K562 (cell line): ENCODE measurements at regions not wholly inside any gene's neighbourhood (a gene's known extent, or its start where the extent isn't known, plus 50 kb on each side); places are given as distances from the start of the nearest gene placed in this dataset.

Source experiments
- ATAC-seq: fragments of 200-7000 bp; cut with Tn5 transposase; 3 replicates; pipeline ENCODE4 v1.9.1; 2020; ENCODE audit warnings: moderate library complexity
- BruUV-seq: library from RNA; stranded (reverse); fragments of 400-500 nt; replicated peaks from 2 replicates; lab custom pipeline; 2021; lab: Mats Ljungman, UMichigan
- CTCF ChIA-PET: fragments of 300-600 bp; formaldehyde crosslinking; extraction: SDS; loops from one replicate; lab custom pipeline; 2021; ENCODE audit warnings: low intra/inter-chr PET ratio; lab: Yijun Ruan, JAX
- POLR2A ChIA-PET: fragments of 300-600, 350-650 bp; sonication (Branson Sonifier 250); formaldehyde crosslinking; extraction: SDS; loops from one replicate; lab custom pipeline; 2021; ENCODE audit warnings: antibody characterized with exemption, inconsistent platforms; lab: Yijun Ruan, JAX
- DNase-seq, 4 experiments: peaks; one replicate each; pipeline versions ENCODE4 v3.0.0 to v3.0.0-alpha.2; 2011 to 2018; ENCODE audit warnings: low spot score in 3 of 4, mixed read lengths in 3 of 4; ENCODE audit errors: extremely low read depth in 1 of 4
- FAIRE-seq: peaks from 2 replicates; lab custom pipeline; 2011; peaks lifted over from hg19 to GRCh38; lab: Jason Lieb, UNC
- H2AFZ ChIP-seq: 2 replicates; pipeline ENCODE4 v1.6.0; 2011; ENCODE audit warnings: low read depth, low read length, control low read depth, inconsistent platforms
- H3K27ac ChIP-seq: fragments of 200-600 bp; 3 replicates; pipeline ENCODE4 v1.8.0; 2011; ENCODE audit warnings: low read depth, mild to moderate bottlenecking, control low read depth, inconsistent platforms, low read length, moderate library complexity, mixed read lengths; ENCODE audit errors: extremely low read depth
- H3K27me3 ChIP-seq, 2 experiments: fragments of 300-600 bp in 1 of 2; 2 replicates in 1 of 2; 3 replicates in 1 of 2; pipeline versions ENCODE4 v1.6.0 to v1.8.0; 2011; ENCODE audit warnings: inconsistent platforms in 2 of 2, low read length in 2 of 2, mild to moderate bottlenecking in 1 of 2, mixed read lengths in 1 of 2, moderate library complexity in 1 of 2; ENCODE audit not compliant: control insufficient read depth in 2 of 2, insufficient read depth in 2 of 2
- H3K36me3 ChIP-seq: fragments of 300-600 bp; 3 replicates; pipeline ENCODE4 v1.8.0; 2011; ENCODE audit warnings: mild to moderate bottlenecking, low read length, inconsistent platforms; ENCODE audit not compliant: control insufficient read depth, insufficient read depth
- H3K4me1 ChIP-seq, 2 experiments: fragments of 200-600 bp in 1 of 2; replicated peaks in 1 of 2; 2 replicates in 1 of 2; 3 replicates in 1 of 2; pipeline versions ENCODE4 v1.5.1 to v1.8.0; 2011; ENCODE audit warnings: inconsistent platforms in 2 of 2, low read length in 2 of 2, mild to moderate bottlenecking in 1 of 2, mixed read lengths in 1 of 2, moderate library complexity in 1 of 2; ENCODE audit not compliant: control insufficient read depth in 2 of 2, insufficient read depth in 2 of 2
- H3K4me2 ChIP-seq: 2 replicates; pipeline ENCODE4 v1.6.1; 2011; ENCODE audit warnings: low read length, control low read depth, inconsistent platforms, mixed read lengths; ENCODE audit not compliant: insufficient read depth
- H3K4me3 ChIP-seq: fragments of 200-600 bp; sonication (generic), shearing (Covaris generic); 2 replicates; pipeline ENCODE4 v1.5.1; 2016; ENCODE audit warnings: control low read depth, inconsistent platforms
- H3K79me2 ChIP-seq: fragments of 200-600 bp; 3 replicates; pipeline ENCODE4 v1.8.0; 2011; ENCODE audit warnings: low read length, inconsistent platforms; ENCODE audit not compliant: control insufficient read depth, insufficient read depth
- H3K9ac ChIP-seq, 2 experiments: 2 replicates each; pipeline versions ENCODE4 v1.6.0 to v1.6.1; 2011; ENCODE audit warnings: low read depth in 2 of 2, low read length in 2 of 2, control low read depth in 1 of 2, inconsistent platforms in 1 of 2, mild to moderate bottlenecking in 1 of 2, mixed read lengths in 1 of 2; ENCODE audit not compliant: insufficient read depth in 1 of 2
- H3K9me1 ChIP-seq: one replicate; pipeline ENCODE4 v1.6.0; 2011; ENCODE audit warnings: inconsistent platforms, mild to moderate bottlenecking, low read length, moderate library complexity; ENCODE audit not compliant: control insufficient read depth, insufficient read depth
- H3K9me3 ChIP-seq: replicated peaks from 2 replicates; pipeline ENCODE4 v1.5.1; 2011; ENCODE audit warnings: low read depth, low read length, inconsistent platforms; ENCODE audit not compliant: control insufficient read depth, insufficient read depth
- H4K20me1 ChIP-seq: replicated peaks from 2 replicates; pipeline ENCODE4 v1.6.1; 2011; ENCODE audit warnings: low read length, inconsistent platforms, mixed read lengths; ENCODE audit not compliant: control insufficient read depth, insufficient read depth
- CBX2 ChIP-seq: fragments of 200-600 bp; sonication (generic); IDR thresholded peaks from one replicate; pipeline ENCODE4 v1.6.1; 2012; ENCODE audit warnings: mild to moderate bottlenecking, low read length, inconsistent platforms; ENCODE audit not compliant: insufficient read depth, poor library complexity, severe bottlenecking
- HNRNPK ChIP-seq: fragments of 200-400 bp; formaldehyde crosslinking; IDR thresholded peaks from one replicate; pipeline ENCODE4 v1.6.1; 2018; ENCODE audit warnings: mild to moderate bottlenecking, low read depth, low read length; ENCODE audit not compliant: poor library complexity, severe bottlenecking
- MBD2 ChIP-seq: sonication (generic); IDR thresholded peaks from 2 replicates; pipeline ENCODE4 v1.6.1; 2016; ENCODE audit warnings: low read depth, borderline replicate concordance
- TEAD2 ChIP-seq: fragments of 450-650 bp; IDR thresholded peaks from 2 replicates; pipeline ENCODE4 v1.6.1; 2016; ENCODE audit warnings: missing genetic modification characterization, control low read depth, missing compliant biosample characterization
- ZNF311 ChIP-seq: fragments of 250-450 bp; sonication (Bioruptor Pico); IDR thresholded peaks from 2 replicates; pipeline ENCODE4 v1.4.0; 2020; ENCODE audit warnings: mild to moderate bottlenecking, moderate library complexity
- whole genome bisulfite sequencing: fragments of 100-300 bp; shearing (Covaris generic); methylation state at CpG from one replicate; pipeline ENCODE4 v1.1.6; 2016; ENCODE audit warnings: low coverage, mixed read lengths; ENCODE audit not compliant: insufficient coverage; ENCODE audit errors: missing lambda C conversion rate; 5-methylcytosine and 5-hydroxymethylcytosine counted together
- in situ Hi-C: fragments of 300-500 bp; cut with MboI; formaldehyde crosslinking; loops from 4 replicates; pipeline ENCODE4 v1.15.0; 2018; ENCODE audit warnings: inconsistent platforms, mixed read lengths
- intact Hi-C: fragments of 100-400 bp; cut with micrococcal nuclease; formaldehyde crosslinking; loops from 2 replicates; pipeline ENCODE4 v1.14.2; 2022
- TF ChIP-seq, protein P1 (sequence below): sonication (generic); formaldehyde crosslinking; IDR thresholded peaks from 2 replicates; pipeline ENCODE4 v1.8.1; 2022; ENCODE audit warnings: missing genetic modification reagents

DNA sequence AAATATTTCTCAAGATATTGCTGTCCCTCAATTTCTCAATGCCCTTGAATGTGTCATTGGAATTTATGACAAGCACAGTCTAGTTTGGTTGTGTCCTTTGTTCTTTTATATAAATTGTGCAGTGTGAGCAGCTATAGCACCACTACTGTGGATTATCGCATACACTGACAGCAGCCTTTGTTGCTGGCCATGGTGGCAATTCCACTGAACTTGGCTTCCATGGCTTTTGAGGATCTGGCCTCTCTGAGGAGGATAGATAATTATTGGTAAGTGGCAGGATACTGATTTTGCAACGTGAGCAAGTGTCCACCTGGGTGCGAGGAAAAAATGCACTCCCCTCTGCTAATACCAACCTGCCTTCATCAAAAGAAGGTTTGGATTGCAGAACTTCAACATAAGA is 84.0 kb downstream of the RDH14 start (continued):
- no peak for TF ChIP-seq CBX2
- no peak for TF ChIP-seq ZNF311 (CRISPR knock-in tag)
- TF ChIP-seq, protein P1, sequence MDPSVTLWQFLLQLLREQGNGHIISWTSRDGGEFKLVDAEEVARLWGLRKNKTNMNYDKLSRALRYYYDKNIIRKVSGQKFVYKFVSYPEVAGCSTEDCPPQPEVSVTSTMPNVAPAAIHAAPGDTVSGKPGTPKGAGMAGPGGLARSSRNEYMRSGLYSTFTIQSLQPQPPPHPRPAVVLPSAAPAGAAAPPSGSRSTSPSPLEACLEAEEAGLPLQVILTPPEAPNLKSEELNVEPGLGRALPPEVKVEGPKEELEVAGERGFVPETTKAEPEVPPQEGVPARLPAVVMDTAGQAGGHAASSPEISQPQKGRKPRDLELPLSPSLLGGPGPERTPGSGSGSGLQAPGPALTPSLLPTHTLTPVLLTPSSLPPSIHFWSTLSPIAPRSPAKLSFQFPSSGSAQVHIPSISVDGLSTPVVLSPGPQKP (CRISPR knock-in tag) = no peak
- no peak for TF ChIP-seq MBD2

DNA sequence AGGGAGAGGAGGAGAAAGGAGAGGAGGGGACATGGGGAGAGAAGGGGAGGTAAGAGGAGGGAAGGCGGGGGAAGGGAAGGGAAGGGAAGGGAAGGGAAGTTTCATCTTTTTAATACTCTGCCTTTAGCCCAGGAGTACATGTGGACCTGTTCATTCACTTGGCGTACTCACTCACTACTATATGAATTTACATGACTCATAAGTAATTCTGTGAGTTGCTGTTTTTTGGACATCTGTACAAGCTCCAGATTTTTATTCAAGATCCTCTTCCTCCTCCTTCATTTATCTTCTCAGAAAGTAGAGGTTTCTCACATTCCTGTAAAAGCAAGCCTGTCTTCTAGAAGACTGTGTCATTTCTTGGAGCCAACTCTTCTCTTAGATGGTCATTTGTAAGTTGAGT is 84.6 kb downstream of the RDH14 start:
- POLR2A ChIA-PET = no interaction called here
- in situ Hi-C loops = no loop called here

More for the DNA sequence above, 84.6 kb downstream of the RDH14 start:
- Histone ChIP-seq H3K4me3 (no peak overlapping the region), H3K36me3 (no peaks in the 10 kb centered on the region), H3K79me2 (no peaks in the 10 kb centered on the region), H3K9me3 (no peaks in the 10 kb centered on the region), H3K9me1 (no peaks in the 10 kb centered on the region), H3K27me3 (no peaks in the 10 kb centered on the region), H2AFZ (no peak overlapping the region), H3K9ac (no peak overlapping the region), H3K27ac (no peak overlapping the region), H4K20me1 (no peaks in the 10 kb centered on the region), H3K4me1 (no peaks in the 10 kb centered on the region; a peak in 1 of 5 replicates), H3K4me2 (no peak overlapping the region)
- DNase-seq = no peak
- no peak for FAIRE-seq
- CTCF ChIA-PET = no interaction called here
- no peak for ATAC-seq
- TF ChIP-seq HNRNPK (peak; percentile 28), TEAD2 (no peak)
- intact Hi-C loops = no loop called here
- WGBS = 0% methylated on average over 1 of the region's 2 CpGs
- no TSS peak for BruUV-seq
